Esophagus (tissue), 2 donors: ENCODE measurements at regions not wholly inside any gene's neighbourhood (a gene's known extent, or its start where the extent isn't known, plus 50 kb on each side); places are given as distances from the start of the nearest gene placed in this dataset.

ENCODE experiments used
- H3K27ac ChIP-seq, 2 donors: one replicate each; pipeline ENCODE4 v1.5.1; 2013; ENCODE audit warnings: low read depth in 2 of 2, mild to moderate bottlenecking in 2 of 2, inconsistent platforms in 1 of 2, low read length in 1 of 2, moderate library complexity in 1 of 2
- H3K27me3 ChIP-seq, 2 donors: one replicate each; pipeline ENCODE4 v1.6.1; 2013; ENCODE audit warnings: low read length in 2 of 2, control low read depth in 1 of 2, mild to moderate bottlenecking in 1 of 2; ENCODE audit not compliant: insufficient read depth in 2 of 2, control insufficient read depth in 1 of 2
- H3K36me3 ChIP-seq, 2 donors: one replicate each; pipeline ENCODE4 v1.6.1; 2013; ENCODE audit warnings: low read length in 1 of 2; ENCODE audit not compliant: control insufficient read depth in 2 of 2, insufficient read depth in 2 of 2
- H3K4me1 ChIP-seq, 2 donors: one replicate each; pipeline ENCODE4 v1.6.1; 2013; ENCODE audit warnings: low read length in 1 of 2; ENCODE audit not compliant: control insufficient read depth in 2 of 2, insufficient read depth in 2 of 2
- H3K4me3 ChIP-seq, 2 donors: one replicate each; pipeline ENCODE4 v1.5.1; 2013; ENCODE audit warnings: low read length in 2 of 2, mild to moderate bottlenecking in 2 of 2, low read depth in 1 of 2, moderate library complexity in 1 of 2
- H3K9me3 ChIP-seq, 2 donors: one replicate each; pipeline ENCODE4 v1.6.1; 2013; ENCODE audit warnings: mild to moderate bottlenecking in 2 of 2, low read depth in 1 of 2, low read length in 1 of 2, moderate library complexity in 1 of 2; ENCODE audit not compliant: control insufficient read depth in 2 of 2, insufficient read depth in 1 of 2
- WGBS, 2 donors: extraction: QIAGEN DNeasy Blood & Tissue Kit; methylation state at CpG; one replicate each; pipeline ENCODE4 v1.1.7; 2013; 5-methylcytosine and 5-hydroxymethylcytosine counted together
- donor health status: healthy with polysubstance abuse.
- donor health status: Bipolar disorder and iron deficiency.

- Histone ChIP-seq H3K27me3 (no peaks in the 10 kb centered on the region), H3K4me3 (no peak overlapping the region), H3K9me3 (no peaks in the 10 kb centered on the region), H3K27ac (no peak overlapping the region), H3K4me1 (no peaks in the 10 kb centered on the region), H3K36me3 (no peaks in the 10 kb centered on the region)
- 88% methylated on average over 4 of the region's 4 CpGs for WGBS, 2 donors
Observed at GRCh38 chr7:32258265-32258664, 188.1 kb upstream of the PDE1C start.

GRCh38 chr7:32257621-32258020, 187.4 kb upstream of the PDE1C start:
- Histone ChIP-seq H3K27ac (no peak overlapping the region), H3K36me3 (no peaks in the 10 kb centered on the region), H3K4me3 (no peak overlapping the region), H3K4me1 (no peaks in the 10 kb centered on the region), H3K9me3 (no peaks in the 10 kb centered on the region), H3K27me3 (no peaks in the 10 kb centered on the region)
- WGBS, 2 donors, result 75 to 90% methylated on average over 1 of the region's 1 CpG

- WGBS, 2 donors, result 73 to 74% methylated on average over 2 of the region's 2 CpGs
- Histone ChIP-seq H3K4me1 (no peaks in the 10 kb centered on the region), H3K27ac (no peak overlapping the region), H3K36me3 (no peaks in the 10 kb centered on the region), H3K4me3 (no peak overlapping the region), H3K9me3 (no peaks in the 10 kb centered on the region), H3K27me3 (no peaks in the 10 kb centered on the region)
Observed at GRCh38 chr7:32256811-32257210, 186.6 kb upstream of the PDE1C start.

DNA sequence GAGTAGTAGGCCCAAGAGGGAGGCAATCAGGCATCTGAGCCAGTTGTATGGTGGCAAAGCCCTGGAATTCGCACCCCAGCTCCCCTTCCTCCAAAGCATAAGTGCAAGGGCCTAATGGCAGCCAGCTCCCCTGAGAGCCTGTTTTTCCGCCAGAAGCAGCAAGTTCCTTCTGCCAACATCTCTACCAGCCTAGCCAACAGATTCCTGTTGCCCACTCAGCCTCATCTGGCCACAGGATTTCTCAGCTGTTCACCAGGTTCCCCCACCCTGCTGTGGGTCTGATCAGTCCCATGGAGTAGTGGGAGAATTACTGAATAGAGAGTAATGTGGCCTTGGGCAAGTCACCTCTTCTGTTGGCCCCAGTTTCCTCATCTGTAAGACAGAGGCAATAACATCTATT, 186.2 kb upstream of the PDE1C start:
- WGBS, 2 donors, result 67 to 70% methylated on average over 2 of the region's 2 CpGs
- Histone ChIP-seq H3K36me3 (no peaks in the 10 kb centered on the region), H3K27me3 (no peaks in the 10 kb centered on the region), H3K4me1 (no peaks in the 10 kb centered on the region), H3K4me3 (no peak overlapping the region), H3K9me3 (no peaks in the 10 kb centered on the region), H3K27ac (no peak overlapping the region)

DNA sequence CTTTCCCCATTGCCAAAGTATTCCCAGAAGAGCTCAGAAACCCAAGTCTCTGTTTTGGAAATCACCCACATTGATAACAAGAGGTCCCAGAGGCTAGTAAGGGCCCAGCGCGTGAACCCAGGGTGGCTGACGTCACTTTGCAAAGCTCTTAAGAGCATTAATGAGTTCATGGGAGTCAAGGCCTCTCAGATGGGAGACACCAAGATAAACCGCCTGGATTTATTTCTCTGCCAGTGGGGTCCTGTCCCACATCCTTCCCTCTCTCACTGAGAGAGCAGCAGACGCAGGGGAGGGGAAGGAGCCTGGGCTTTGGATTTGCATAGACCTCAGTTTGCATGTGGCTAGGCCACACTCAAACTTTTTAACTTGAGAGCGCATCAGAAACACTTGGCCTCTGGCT, 184.8 kb upstream of the PDE1C start:
- H3K9me3 ChIP-seq, result no peaks in the 10 kb centered on the region
- H3K27me3 ChIP-seq, result no peaks in the 10 kb centered on the region
- no peak overlapping the region for H3K4me3 ChIP-seq
- WGBS, 2 donors, result 72 to 75% methylated on average over 6 of the region's 6 CpGs
- H3K36me3 ChIP-seq, result no peaks in the 10 kb centered on the region
- no peaks in the 10 kb centered on the region for H3K4me1 ChIP-seq
- no peak overlapping the region for H3K27ac ChIP-seq

- Histone ChIP-seq H3K4me3 (no peak overlapping the region), H3K4me1 (no peaks in the 10 kb centered on the region), H3K36me3 (no peaks in the 10 kb centered on the region), H3K27ac (no peak overlapping the region), H3K27me3 (no peaks in the 10 kb centered on the region), H3K9me3 (no peaks in the 10 kb centered on the region)
- 80 to 83% methylated on average over 3 of the region's 3 CpGs for WGBS, 2 donors
Observed at GRCh38 chr7:32253299-32253698, 183.1 kb upstream of the PDE1C start.

DNA sequence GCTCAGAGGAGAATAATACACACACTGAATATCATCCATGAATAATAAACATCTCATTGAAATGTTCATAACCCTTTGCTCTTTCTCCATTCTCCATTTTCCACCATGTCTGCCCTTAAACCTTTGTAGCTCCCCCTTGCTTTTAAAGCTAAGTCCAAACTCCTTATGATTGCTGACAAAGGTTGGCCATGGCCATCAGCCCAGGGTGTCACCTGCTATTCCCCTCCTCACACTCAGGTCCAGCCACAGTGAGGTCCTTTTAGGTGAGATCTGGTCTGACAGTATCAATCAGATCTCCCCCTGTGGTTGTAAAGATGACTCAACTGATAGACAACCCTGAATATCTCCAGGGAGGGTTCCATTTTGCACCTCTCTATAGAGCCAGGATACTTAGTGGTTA, 181.5 kb upstream of the PDE1C start:
- H3K4me3 ChIP-seq, result no peak overlapping the region
- H3K4me1 ChIP-seq, result no peaks in the 10 kb centered on the region
- no peak overlapping the region for H3K27ac ChIP-seq
- H3K36me3 ChIP-seq, result no peaks in the 10 kb centered on the region
- no peaks in the 10 kb centered on the region for H3K9me3 ChIP-seq
- no peaks in the 10 kb centered on the region for H3K27me3 ChIP-seq

DNA sequence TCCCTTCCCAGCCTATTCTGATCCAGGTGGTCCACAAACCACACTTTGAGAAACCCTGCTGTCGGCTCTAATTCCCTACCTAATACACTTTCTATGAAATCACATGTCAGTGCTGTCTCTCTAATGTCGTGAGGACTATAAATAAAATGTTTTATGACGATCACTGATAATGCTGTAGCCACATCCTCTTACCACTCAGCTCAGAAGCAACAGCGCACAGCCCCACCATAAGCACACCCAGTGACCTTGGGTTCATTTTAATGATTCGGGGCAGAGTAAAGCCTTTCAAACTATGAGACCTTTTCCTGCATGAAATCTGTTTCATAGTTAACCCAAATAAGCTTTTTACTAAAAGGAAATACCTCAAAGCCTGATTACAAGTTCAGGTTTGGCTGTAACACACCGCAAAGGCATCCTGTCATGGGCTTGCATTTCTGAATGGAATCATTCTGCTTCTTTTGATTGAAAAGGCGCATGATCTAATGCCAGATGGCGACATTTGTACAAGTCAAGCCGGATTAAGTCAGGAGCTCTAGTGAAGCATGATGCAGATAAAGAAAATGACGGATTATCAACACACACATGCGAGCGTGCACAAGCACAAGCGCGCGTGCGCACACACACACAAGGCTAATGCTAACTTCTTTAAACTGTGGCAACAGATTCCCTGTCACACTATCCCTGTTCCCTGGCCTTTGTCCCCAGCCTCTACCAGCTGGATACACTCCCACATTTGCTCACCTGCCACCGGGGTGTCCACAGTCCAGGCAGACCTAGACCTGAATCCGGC, 180.5 kb upstream of the PDE1C start:
- no peaks in the 10 kb centered on the region for H3K27me3 ChIP-seq
- WGBS, 2 donors, result 48 to 53% methylated on average over 18 of the region's 18 CpGs
- H3K27ac ChIP-seq, result no peak overlapping the region
- no peaks in the 10 kb centered on the region for H3K4me1 ChIP-seq
- no peaks in the 10 kb centered on the region for H3K36me3 ChIP-seq
- H3K9me3 ChIP-seq, result no peaks in the 10 kb centered on the region
- H3K4me3 ChIP-seq, result no peak overlapping the region

- H3K27me3 ChIP-seq, result no peaks in the 10 kb centered on the region
- H3K4me1 ChIP-seq, result no peaks in the 10 kb centered on the region
- no peak overlapping the region for H3K4me3 ChIP-seq
- no peaks in the 10 kb centered on the region for H3K36me3 ChIP-seq
- H3K27ac ChIP-seq, result no peak overlapping the region
- WGBS, 2 donors, result 67 to 68% methylated on average over 2 of the region's 2 CpGs
- no peaks in the 10 kb centered on the region for H3K9me3 ChIP-seq
Observed at GRCh38 chr7:32250003-32250402, 179.8 kb upstream of the PDE1C start.

GRCh38 chr7:32248522-32248921, 178.3 kb upstream of the PDE1C start:
- Histone ChIP-seq H3K27me3 (no peaks in the 10 kb centered on the region), H3K36me3 (no peaks in the 10 kb centered on the region), H3K27ac (no peak overlapping the region), H3K4me3 (no peak overlapping the region), H3K9me3 (no peaks in the 10 kb centered on the region), H3K4me1 (no peaks in the 10 kb centered on the region)
- WGBS, 2 donors, result 42 to 60% methylated on average over 2 of the region's 2 CpGs
